ENCODE measurements at regions not wholly inside any gene's neighbourhood (a gene's known extent, or its start where the extent isn't known, plus 50 kb on each side); places are given as distances from the start of the nearest gene placed in this dataset.
A peak's percentile ranks its signal among the peaks of the same experiment; 100 is the strongest.

DNA sequence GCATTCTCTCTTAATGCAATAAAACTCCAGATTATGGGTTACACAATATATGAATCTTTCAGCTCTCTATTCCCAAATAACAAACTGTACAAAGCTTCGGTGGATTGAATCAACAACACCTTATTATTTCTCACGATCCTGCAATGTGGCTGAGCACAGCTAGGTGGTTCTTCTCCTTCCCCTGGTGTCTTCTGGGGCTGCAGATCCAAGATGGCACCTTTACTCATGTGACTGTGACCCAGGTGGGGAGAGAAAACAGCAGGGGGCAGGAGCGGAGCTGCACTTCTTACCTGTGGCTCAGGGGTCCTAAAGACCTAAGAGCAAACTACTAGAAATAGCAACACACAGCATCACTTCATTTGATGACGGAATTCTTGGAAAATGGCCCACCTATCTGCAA is 233.1 kb downstream of the IRX1 start:
- TF ChIP-seq ETS1 (IDR thresholded peaks at IDR 0.05), result no peak
- peak; percentile 5 to 19; a peak in 2 of 4 replicates for TF ChIP-seq CTCF (conservative IDR thresholded peaks at IDR 0.05; ENCODE audit: low read depth in 2 of 2)
- no peak for TF ChIP-seq EZH2 (IDR thresholded peaks at IDR 0.05; ENCODE audit: low read depth, unreplicated experiment)
- TF ChIP-seq, protein P1, sequence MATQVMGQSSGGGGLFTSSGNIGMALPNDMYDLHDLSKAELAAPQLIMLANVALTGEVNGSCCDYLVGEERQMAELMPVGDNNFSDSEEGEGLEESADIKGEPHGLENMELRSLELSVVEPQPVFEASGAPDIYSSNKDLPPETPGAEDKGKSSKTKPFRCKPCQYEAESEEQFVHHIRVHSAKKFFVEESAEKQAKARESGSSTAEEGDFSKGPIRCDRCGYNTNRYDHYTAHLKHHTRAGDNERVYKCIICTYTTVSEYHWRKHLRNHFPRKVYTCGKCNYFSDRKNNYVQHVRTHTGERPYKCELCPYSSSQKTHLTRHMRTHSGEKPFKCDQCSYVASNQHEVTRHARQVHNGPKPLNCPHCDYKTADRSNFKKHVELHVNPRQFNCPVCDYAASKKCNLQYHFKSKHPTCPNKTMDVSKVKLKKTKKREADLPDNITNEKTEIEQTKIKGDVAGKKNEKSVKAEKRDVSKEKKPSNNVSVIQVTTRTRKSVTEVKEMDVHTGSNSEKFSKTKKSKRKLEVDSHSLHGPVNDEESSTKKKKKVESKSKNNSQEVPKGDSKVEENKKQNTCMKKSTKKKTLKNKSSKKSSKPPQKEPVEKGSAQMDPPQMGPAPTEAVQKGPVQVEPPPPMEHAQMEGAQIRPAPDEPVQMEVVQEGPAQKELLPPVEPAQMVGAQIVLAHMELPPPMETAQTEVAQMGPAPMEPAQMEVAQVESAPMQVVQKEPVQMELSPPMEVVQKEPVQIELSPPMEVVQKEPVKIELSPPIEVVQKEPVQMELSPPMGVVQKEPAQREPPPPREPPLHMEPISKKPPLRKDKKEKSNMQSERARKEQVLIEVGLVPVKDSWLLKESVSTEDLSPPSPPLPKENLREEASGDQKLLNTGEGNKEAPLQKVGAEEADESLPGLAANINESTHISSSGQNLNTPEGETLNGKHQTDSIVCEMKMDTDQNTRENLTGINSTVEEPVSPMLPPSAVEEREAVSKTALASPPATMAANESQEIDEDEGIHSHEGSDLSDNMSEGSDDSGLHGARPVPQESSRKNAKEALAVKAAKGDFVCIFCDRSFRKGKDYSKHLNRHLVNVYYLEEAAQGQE (IDR thresholded peaks at IDR 0.05; ENCODE audit: unreplicated experiment), result no peak
- no peak for TF ChIP-seq POLR2AphosphoS5 (IDR thresholded peaks at IDR 0.05; ENCODE audit: low read depth)
- no peak for TF ChIP-seq JUNB (IDR thresholded peaks at IDR 0.05; ENCODE audit: unreplicated experiment)
- TF ChIP-seq EZH2phosphoT487 (IDR thresholded peaks at IDR 0.05; ENCODE audit: unreplicated experiment), result no peak
- TF ChIP-seq CREB1 (CRISPR knock-in tag; IDR thresholded peaks at IDR 0.05; ENCODE audit: low read depth), result no peak
- peak; percentile 58; the same call in 1 of the 2 replicates for TF ChIP-seq ZNF331 (CRISPR knock-in tag; IDR thresholded peaks at IDR 0.05; ENCODE audit: low read depth)
- no peak for TF ChIP-seq ZNF462 (CRISPR knock-in tag; IDR thresholded peaks at IDR 0.05)
- no peak for TF ChIP-seq STAT1 (IDR thresholded peaks at IDR 0.05; ENCODE audit: unreplicated experiment)
- no peak for TF ChIP-seq NANOG (IDR thresholded peaks at IDR 0.05; ENCODE audit: borderline replicate concordance)
- TF ChIP-seq ZNF114 (CRISPR knock-in tag; IDR thresholded peaks at IDR 0.05), result no peak

Measured in GM23338 (cell line).